ENCODE measurements at regions not wholly inside any gene's neighbourhood (a gene's known extent, or its start where the extent isn't known, plus 50 kb on each side); places are given as distances from the start of the nearest gene placed in this dataset.
"Not testable (repeated sequence)": the region's sequence is repeated elsewhere in the genome, so short reads cannot be mapped to it uniquely, and the experiment has no call there.

GRCh38 chr18:38720181-38720580 lies 1154.6 kb upstream of the CELF4 start:
- not testable (repeated sequence) for TF ChIP-seq CTCF (IDR thresholded peaks at IDR 0.05; ENCODE audit: insufficient read depth, low read length, poor library complexity, severe bottlenecking); EZH2phosphoT487 (conservative IDR thresholded peaks at IDR 0.05; ENCODE audit: low read length)

Data from SU-DHL-6 (cell line).